ENCODE measurements at regions not wholly inside any gene's neighbourhood (a gene's known extent, or its start where the extent isn't known, plus 50 kb on each side); places are given as distances from the start of the nearest gene placed in this dataset.

DNA sequence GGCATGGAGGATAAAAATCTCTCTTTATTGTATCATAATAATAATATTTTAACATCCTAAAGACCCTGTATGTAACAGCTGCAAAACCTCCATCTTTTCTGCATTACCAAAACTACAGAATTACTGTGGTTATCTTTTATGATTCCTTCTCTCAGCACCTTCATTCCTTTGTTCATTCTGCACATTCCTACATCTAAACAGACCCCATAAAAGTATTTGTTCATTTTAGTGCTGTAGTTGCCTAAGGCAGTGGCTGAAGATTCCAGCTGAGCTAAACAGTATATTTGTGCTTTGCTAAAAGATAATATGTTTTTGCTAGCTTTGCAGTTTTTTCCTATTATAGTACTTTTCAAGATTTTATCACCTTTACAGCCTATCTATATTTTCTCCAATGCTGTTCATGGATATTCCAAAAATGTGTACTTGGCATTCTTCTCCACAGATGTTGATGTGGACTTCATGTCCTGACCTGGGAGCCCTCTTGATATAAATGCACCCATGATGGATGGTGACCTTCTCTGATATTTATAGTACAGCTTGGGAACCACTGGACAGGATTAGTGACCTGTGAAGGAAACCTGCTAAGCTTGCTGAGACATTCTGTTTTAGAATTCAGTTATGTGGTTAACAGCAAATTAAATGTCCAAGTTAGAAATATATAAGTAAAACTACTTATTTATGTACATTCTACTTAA, 2832.9 kb upstream of the PCDH20 start:
- no peak overlapping the region for H2AFZ ChIP-seq (ENCODE audit: low read depth, low read length, severe bottlenecking)
- no peak overlapping the region for H3K4me3 ChIP-seq (ENCODE audit: insufficient read depth, low read length, poor library complexity, severe bottlenecking)
- H3K9me3 ChIP-seq (ENCODE audit: insufficient read depth, low read length): no peaks in the 10 kb centered on the region
- H3K36me3 ChIP-seq (ENCODE audit: low read length): no peaks in the 10 kb centered on the region
- no peak overlapping the region for H3K27ac ChIP-seq (ENCODE audit: low read depth, low read length)
- H4K20me1 ChIP-seq (ENCODE audit: low read depth, low read length): no peaks in the 10 kb centered on the region
- H3K79me2 ChIP-seq (ENCODE audit: insufficient read depth, low read length): no peaks in the 10 kb centered on the region
- TF ChIP-seq, protein P1, sequence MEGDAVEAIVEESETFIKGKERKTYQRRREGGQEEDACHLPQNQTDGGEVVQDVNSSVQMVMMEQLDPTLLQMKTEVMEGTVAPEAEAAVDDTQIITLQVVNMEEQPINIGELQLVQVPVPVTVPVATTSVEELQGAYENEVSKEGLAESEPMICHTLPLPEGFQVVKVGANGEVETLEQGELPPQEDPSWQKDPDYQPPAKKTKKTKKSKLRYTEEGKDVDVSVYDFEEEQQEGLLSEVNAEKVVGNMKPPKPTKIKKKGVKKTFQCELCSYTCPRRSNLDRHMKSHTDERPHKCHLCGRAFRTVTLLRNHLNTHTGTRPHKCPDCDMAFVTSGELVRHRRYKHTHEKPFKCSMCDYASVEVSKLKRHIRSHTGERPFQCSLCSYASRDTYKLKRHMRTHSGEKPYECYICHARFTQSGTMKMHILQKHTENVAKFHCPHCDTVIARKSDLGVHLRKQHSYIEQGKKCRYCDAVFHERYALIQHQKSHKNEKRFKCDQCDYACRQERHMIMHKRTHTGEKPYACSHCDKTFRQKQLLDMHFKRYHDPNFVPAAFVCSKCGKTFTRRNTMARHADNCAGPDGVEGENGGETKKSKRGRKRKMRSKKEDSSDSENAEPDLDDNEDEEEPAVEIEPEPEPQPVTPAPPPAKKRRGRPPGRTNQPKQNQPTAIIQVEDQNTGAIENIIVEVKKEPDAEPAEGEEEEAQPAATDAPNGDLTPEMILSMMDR (IDR thresholded peaks at IDR 0.05; ENCODE audit: insufficient read depth, low read length, poor library complexity, severe bottlenecking): no peak
- TF ChIP-seq EZH2phosphoT487 (conservative IDR thresholded peaks at IDR 0.05; ENCODE audit: low read length): no peak
- H3F3A ChIP-seq (ENCODE audit: insufficient read depth): no peaks in the 10 kb centered on the region
- no peak overlapping the region for H3K4me2 ChIP-seq (ENCODE audit: low read depth, low read length, poor library complexity, severe bottlenecking)
- no peaks in the 10 kb centered on the region for H3K27me3 ChIP-seq (ENCODE audit: low read length)
- no peak overlapping the region for H3K9ac ChIP-seq (ENCODE audit: low read length)
- H3K9me2 ChIP-seq (replicated peaks; ENCODE audit: insufficient read depth, low read length): no peaks in the 10 kb centered on the region

DNA sequence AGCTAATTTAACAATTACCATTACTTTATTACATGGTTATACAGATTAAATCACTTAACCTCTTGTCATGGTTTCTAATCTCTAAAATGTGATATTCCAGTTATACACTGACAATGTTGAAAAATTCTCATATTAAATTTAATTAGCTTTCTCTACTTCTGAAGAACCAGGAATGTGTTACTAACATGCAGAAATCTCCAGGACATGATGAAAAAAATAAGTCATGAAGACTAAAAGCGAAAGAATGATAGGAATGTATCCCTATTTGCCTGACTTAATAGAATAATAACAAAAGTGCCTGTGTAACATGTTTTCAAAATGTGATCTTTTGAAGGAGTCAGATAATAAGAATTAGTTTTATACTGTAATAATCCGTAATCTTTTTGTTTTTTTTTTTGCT, 2823.7 kb upstream of the PCDH20 start:
- Histone ChIP-seq H3K9me3 (ENCODE audit: insufficient read depth, low read length) (no peaks in the 10 kb centered on the region), H3F3A (ENCODE audit: insufficient read depth) (no peaks in the 10 kb centered on the region), H3K9me2 (replicated peaks; ENCODE audit: insufficient read depth, low read length) (no peaks in the 10 kb centered on the region), H3K79me2 (ENCODE audit: insufficient read depth, low read length) (no peaks in the 10 kb centered on the region), H3K36me3 (ENCODE audit: low read length) (no peaks in the 10 kb centered on the region), H4K20me1 (ENCODE audit: low read depth, low read length) (no peaks in the 10 kb centered on the region), H3K9ac (ENCODE audit: low read length) (no peak overlapping the region), H3K4me2 (ENCODE audit: low read depth, low read length, poor library complexity, severe bottlenecking) (no peak overlapping the region), H3K4me3 (ENCODE audit: insufficient read depth, low read length, poor library complexity, severe bottlenecking) (no peak overlapping the region), H3K27ac (ENCODE audit: low read depth, low read length) (no peak overlapping the region), H2AFZ (ENCODE audit: low read depth, low read length, severe bottlenecking) (no peak overlapping the region), H3K27me3 (ENCODE audit: low read length) (no peaks in the 10 kb centered on the region)
- TF ChIP-seq, protein P1 (IDR thresholded peaks at IDR 0.05; ENCODE audit: insufficient read depth, low read length, poor library complexity, severe bottlenecking): no peak
- no peak for TF ChIP-seq EZH2phosphoT487 (conservative IDR thresholded peaks at IDR 0.05; ENCODE audit: low read length)

DNA sequence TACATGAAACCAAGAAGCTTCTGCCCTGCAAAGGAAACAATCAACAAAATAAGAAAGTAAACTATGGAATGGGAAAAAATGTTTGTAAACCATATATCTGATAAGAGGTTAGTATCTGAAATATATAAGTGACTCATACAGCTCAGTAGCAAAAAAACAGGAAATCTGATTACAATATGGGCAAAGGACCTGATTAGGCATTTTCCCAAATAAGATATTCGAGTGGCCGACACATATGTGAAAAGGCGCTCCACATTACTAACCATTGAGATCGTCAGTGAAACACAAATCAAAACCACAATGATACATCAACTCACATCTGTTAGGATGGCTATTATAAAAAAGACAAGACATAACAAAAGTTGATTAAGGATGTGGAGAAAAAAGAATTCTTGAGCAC, 2818.6 kb upstream of the PCDH20 start:
- Histone ChIP-seq H3K27ac (ENCODE audit: low read depth, low read length) (no peak overlapping the region), H3F3A (ENCODE audit: insufficient read depth) (no peaks in the 10 kb centered on the region), H3K9ac (ENCODE audit: low read length) (no peak overlapping the region), H3K36me3 (ENCODE audit: low read length) (no peaks in the 10 kb centered on the region), H3K79me2 (ENCODE audit: insufficient read depth, low read length) (no peaks in the 10 kb centered on the region), H3K9me2 (replicated peaks; ENCODE audit: insufficient read depth, low read length) (no peaks in the 10 kb centered on the region), H3K4me3 (ENCODE audit: insufficient read depth, low read length, poor library complexity, severe bottlenecking) (no peak overlapping the region), H4K20me1 (ENCODE audit: low read depth, low read length) (no peaks in the 10 kb centered on the region), H3K27me3 (ENCODE audit: low read length) (no peaks in the 10 kb centered on the region), H3K4me2 (ENCODE audit: low read depth, low read length, poor library complexity, severe bottlenecking) (no peak overlapping the region), H3K9me3 (ENCODE audit: insufficient read depth, low read length) (peaks cover 7% of the 10 kb centered on the region; the same call in 1 of the 2 replicates), H2AFZ (ENCODE audit: low read depth, low read length, severe bottlenecking) (no peak overlapping the region)
- no peak for TF ChIP-seq EZH2phosphoT487 (conservative IDR thresholded peaks at IDR 0.05; ENCODE audit: low read length)
- TF ChIP-seq, protein P1 (IDR thresholded peaks at IDR 0.05; ENCODE audit: insufficient read depth, low read length, poor library complexity, severe bottlenecking): no peak

Data from SU-DHL-6 (cell line).